GM13976 (cell line): ENCODE measurements at regions not wholly inside any gene's neighbourhood (a gene's known extent, or its start where the extent isn't known, plus 50 kb on each side); places are given as distances from the start of the nearest gene placed in this dataset.
"Not testable (repeated sequence)": the region's sequence is repeated elsewhere in the genome, so short reads cannot be mapped to it uniquely, and the experiment has no call there.

Source experiments
- DNase-seq: peaks from one replicate; pipeline ENCODE4 v3.0.0; 2012; ENCODE audit warnings: low spot score
- in situ Hi-C: fragments of 300-500 bp; cut with MboI; formaldehyde crosslinking; loops from one replicate; pipeline ENCODE4 v1.12.0; 2022; ENCODE audit warnings: low sequenced_read_pairs, mixed read lengths, inconsistent platforms; ENCODE audit not compliant: unreplicated experiment
- TF ChIP-seq, protein P1 (sequence below): IDR thresholded peaks from 2 replicates; pipeline ENCODE4 v1.5.1; 2012; ENCODE audit warnings: borderline replicate concordance, mild to moderate bottlenecking; ENCODE audit not compliant: insufficient read depth; ENCODE audit errors: extremely low read depth, missing control alignments, control extremely low read depth

DNA sequence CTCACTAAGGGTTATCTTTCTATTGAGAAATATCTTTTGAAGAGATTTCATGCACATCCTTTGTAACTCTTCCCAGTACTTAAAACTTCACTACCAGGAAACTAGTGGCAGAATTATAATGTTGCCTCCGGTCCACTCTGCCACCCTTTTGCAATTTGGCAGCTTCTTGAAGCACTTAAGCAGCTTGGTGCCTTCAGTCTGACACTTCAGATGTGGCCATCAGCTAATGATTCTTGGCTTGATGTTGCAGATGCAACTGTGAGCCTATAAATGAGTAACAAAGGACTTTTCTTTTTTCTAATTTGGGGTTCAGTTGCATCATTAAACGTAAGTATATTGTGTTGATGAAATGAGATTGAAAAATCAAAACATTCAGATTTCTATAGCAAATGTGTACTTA, 187.5 kb upstream of the C21orf91 start:
- TF ChIP-seq, protein P1, sequence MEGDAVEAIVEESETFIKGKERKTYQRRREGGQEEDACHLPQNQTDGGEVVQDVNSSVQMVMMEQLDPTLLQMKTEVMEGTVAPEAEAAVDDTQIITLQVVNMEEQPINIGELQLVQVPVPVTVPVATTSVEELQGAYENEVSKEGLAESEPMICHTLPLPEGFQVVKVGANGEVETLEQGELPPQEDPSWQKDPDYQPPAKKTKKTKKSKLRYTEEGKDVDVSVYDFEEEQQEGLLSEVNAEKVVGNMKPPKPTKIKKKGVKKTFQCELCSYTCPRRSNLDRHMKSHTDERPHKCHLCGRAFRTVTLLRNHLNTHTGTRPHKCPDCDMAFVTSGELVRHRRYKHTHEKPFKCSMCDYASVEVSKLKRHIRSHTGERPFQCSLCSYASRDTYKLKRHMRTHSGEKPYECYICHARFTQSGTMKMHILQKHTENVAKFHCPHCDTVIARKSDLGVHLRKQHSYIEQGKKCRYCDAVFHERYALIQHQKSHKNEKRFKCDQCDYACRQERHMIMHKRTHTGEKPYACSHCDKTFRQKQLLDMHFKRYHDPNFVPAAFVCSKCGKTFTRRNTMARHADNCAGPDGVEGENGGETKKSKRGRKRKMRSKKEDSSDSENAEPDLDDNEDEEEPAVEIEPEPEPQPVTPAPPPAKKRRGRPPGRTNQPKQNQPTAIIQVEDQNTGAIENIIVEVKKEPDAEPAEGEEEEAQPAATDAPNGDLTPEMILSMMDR = no peak
- in situ Hi-C loops = no loop called here
- no peak for DNase-seq

DNA sequence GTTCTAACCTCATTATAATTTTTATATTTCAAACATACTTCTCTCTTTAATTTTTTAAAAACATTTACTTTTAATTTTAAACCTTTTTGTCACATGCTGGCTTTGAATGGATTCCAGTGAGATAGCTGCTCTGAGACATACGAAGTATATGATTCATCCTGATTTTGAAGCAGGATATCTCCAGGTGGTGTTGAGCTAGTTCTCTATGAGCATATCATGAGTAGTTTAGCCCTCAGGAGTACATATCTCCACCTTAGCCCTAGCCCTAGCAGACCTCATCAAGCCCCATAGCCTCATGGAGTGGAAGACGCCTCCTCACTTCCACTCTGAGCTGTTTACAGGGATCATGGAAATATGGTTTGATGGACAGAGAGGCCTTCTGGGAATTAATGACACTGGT, 183.2 kb upstream of the C21orf91 start:
- in situ Hi-C loops = no loop called here
- DNase-seq = no peak
- TF ChIP-seq, protein P1 = no peak

DNA sequence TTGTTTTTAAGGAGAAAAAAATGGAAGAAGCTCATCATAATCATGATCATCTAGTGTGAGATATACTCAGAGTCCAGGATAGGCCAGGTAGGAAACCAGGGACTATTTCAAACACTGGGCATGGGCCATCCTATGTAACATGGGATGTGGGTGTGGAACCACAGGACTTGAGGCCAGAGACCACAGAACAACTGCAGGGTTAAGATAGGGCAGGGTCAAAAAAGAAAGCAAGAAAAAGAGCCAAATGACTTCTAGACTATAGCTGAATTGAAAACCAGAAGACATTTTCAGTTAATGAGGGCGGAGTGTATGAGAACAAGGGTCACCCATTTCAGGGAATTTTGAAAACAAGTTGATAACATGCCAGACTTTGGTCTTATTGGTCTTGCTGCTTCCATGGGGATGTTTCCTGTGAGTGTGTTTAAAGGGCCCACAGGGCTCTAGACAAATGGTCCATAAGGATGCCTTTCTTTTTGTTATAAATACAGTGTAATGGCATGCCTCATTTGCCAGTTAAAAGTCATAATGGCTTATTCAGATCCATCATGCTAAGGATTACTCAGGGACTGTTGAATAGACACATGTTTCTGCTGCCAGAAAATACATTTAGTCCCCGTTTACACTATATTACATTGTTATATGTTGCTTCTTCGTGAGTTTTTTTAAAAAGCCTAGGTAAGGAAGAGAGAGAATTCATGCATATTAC, 182.0 kb upstream of the C21orf91 start:
- in situ Hi-C loops = no loop called here
- DNase-seq = no peak
- TF ChIP-seq, protein P1 = no peak

DNA sequence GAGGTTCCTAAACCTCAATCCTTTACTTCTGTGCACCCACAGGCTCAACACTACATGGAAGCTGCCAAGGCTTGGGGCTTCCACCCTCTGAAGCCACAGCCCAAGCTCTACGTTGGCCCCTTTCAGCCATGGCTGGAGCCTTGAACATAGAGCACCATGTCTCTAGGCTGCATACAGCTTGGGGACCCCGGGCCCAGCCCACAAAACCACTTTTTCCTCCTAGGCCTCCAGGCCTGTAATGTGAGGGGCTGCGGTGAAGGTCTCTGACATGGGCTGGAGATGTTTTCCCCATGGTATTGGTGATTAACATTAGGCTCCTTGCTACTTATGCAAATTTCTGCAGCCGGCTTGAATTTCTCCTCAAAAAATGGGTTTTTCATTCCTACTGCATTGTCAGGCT, 179.4 kb upstream of the C21orf91 start:
- in situ Hi-C loops, DNase-seq: not testable (repeated sequence)

DNA sequence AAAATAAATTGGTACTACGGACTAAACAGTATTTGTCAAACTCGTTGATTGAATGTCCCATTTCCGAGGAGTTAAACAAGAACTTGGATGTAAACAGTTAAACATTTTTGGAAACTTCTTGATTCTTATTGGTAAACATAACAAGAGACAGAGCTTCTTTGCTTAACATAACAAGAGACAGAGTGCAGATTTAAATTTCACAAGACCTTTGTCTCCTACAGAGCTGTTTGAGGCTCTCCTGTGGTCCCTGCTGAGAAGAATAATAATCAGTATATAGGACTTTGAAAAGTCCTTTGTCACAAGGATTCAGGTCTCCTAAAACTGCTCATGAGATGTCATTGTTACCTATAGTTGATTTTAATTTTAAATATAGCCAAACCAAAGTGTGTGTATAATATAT, 170.6 kb upstream of the C21orf91 start:
- no peak for DNase-seq
- in situ Hi-C loops = no loop called here
- TF ChIP-seq, protein P1 = no peak

DNA sequence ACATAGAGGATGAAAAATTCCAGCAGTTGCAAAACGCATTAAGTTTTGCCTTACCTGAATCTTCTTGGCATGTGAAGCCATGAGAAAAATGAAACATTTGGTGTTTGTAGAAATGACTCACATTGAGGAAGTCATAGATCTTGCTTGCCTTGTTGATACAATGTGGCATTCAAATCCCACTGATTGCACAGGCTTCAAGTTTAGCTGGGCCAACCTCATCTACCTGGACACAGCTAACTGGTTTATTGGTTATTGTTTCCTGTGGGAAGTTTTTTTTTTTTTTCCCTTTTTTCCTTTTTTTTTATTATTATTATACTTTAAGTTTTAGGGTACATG, 168.9 kb upstream of the C21orf91 start:
- in situ Hi-C loops = no loop called here
- TF ChIP-seq, protein P1 = no peak
- no peak for DNase-seq

DNA sequence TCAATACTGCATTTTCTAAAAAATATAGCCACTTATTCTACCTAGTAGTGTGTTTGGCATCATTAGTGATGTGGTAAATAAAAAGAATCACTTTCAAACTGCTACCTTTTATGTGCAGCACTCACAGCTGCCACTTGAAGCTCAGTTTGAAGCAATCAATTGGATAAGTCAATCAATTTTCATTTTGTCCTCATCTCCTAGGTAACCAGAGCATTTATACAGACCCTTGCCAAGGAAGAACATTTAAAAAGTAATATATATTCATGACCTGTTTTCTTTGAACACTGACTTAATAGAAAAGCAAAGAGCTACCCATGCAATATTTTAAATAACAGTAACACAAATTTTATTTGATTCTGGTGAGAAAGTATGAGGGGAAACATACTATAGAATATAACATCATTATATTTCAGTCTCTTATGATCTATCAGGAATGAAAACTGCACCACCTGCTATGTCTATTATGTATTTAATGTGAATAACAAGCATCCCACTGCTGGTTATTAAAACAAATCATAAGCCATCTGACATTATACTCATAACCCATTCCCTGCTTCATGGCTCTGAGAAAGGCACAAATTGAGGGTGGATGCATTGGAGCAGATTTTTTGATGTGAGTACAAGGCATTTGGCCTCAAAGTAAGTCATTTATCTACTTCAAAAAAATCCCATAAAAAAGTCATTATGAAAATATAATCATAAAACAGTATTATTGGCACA, 168.4 kb upstream of the C21orf91 start:
- in situ Hi-C loops = no loop called here
- no peak for DNase-seq
- TF ChIP-seq, protein P1 = no peak
